ENCODE measurements at regions not wholly inside any gene's neighbourhood (a gene's known extent, or its start where the extent isn't known, plus 50 kb on each side); places are given as distances from the start of the nearest gene placed in this dataset.

- Mint-ChIP-seq H3K4me1 (no peaks in the 10 kb centered on the region), H3K4me3 (no peak overlapping the region), H3K27me3 (ENCODE audit: insufficient read depth, low read depth) (no peaks in the 10 kb centered on the region), H3K9me3 (no peaks in the 10 kb centered on the region), H3K27ac (no peak overlapping the region), H3K36me3 (no peaks in the 10 kb centered on the region)
- no peak overlapping the region for H3K9ac ChIP-seq
- H3K79me2 ChIP-seq (ENCODE audit: low read depth) = no peaks in the 10 kb centered on the region
- peak overlapping the region; percentile 29 for H2AFZ ChIP-seq (replicated peaks)
- no peak overlapping the region for H3K27ac ChIP-seq
- H3K9me3 ChIP-seq (ENCODE audit: low read depth) = no peaks in the 10 kb centered on the region
- H4K20me1 ChIP-seq (ENCODE audit: low read depth) = no peaks in the 10 kb centered on the region
- H3K27me3 ChIP-seq = no peaks in the 10 kb centered on the region
- no peaks in the 10 kb centered on the region for H3K36me3 ChIP-seq
- H3K4me1 ChIP-seq = no peaks in the 10 kb centered on the region
- no peak overlapping the region for H3K4me3 ChIP-seq
- no peak overlapping the region for H3K4me2 ChIP-seq
- no peak for TF ChIP-seq CTCF (IDR thresholded peaks at IDR 0.05)
- no peak for TF ChIP-seq EZH2 (IDR thresholded peaks at IDR 0.05)
- TF ChIP-seq EZH2phosphoT487 (IDR thresholded peaks at IDR 0.05) = no peak
- no peak for DNase-seq (ENCODE audit: low spot score)
- H3F3A ChIP-seq (ENCODE audit: low read depth) = no peaks in the 10 kb centered on the region
Observed at GRCh38 chr6:74879234-74879633, 326.6 kb downstream of the COL12A1 start.

- no peak overlapping the region for H2AFZ ChIP-seq (replicated peaks)
- no peaks in the 10 kb centered on the region for H3F3A ChIP-seq (ENCODE audit: low read depth)
- H3K36me3 Mint-ChIP-seq = no peaks in the 10 kb centered on the region
- TF ChIP-seq EZH2phosphoT487 (IDR thresholded peaks at IDR 0.05) = no peak
- no peak for TF ChIP-seq EZH2 (IDR thresholded peaks at IDR 0.05)
- TF ChIP-seq CTCF (IDR thresholded peaks at IDR 0.05) = no peak
- H3K27me3 ChIP-seq = no peaks in the 10 kb centered on the region
- no peaks in the 10 kb centered on the region for H3K9me3 ChIP-seq (ENCODE audit: low read depth)
- H3K79me2 ChIP-seq (ENCODE audit: low read depth) = no peaks in the 10 kb centered on the region
- H3K36me3 ChIP-seq = no peaks in the 10 kb centered on the region
- no peak overlapping the region for H3K4me3 ChIP-seq
- no peaks in the 10 kb centered on the region for H3K27me3 Mint-ChIP-seq (ENCODE audit: insufficient read depth, low read depth)
- H3K27ac ChIP-seq = no peak overlapping the region
- H3K4me1 ChIP-seq = no peaks in the 10 kb centered on the region
- H3K4me2 ChIP-seq = no peak overlapping the region
- no peak overlapping the region for H3K4me3 Mint-ChIP-seq
- no peak for DNase-seq (ENCODE audit: low spot score)
- no peaks in the 10 kb centered on the region for H3K4me1 Mint-ChIP-seq
- H3K27ac Mint-ChIP-seq = no peak overlapping the region
- H4K20me1 ChIP-seq (ENCODE audit: low read depth) = no peaks in the 10 kb centered on the region
- H3K9ac ChIP-seq = no peak overlapping the region
- no peaks in the 10 kb centered on the region for H3K9me3 Mint-ChIP-seq
Observed at GRCh38 chr6:74875193-74875592, 330.7 kb downstream of the COL12A1 start.

- Mint-ChIP-seq H3K27ac (no peak overlapping the region), H3K9me3 (no peaks in the 10 kb centered on the region), H3K36me3 (no peaks in the 10 kb centered on the region), H3K4me1 (no peaks in the 10 kb centered on the region), H3K4me3 (no peak overlapping the region), H3K27me3 (ENCODE audit: insufficient read depth, low read depth) (no peaks in the 10 kb centered on the region)
- DNase-seq (ENCODE audit: low spot score) = no peak
- H3K4me3 ChIP-seq = no peak overlapping the region
- no peak overlapping the region for H3K9ac ChIP-seq
- TF ChIP-seq EZH2phosphoT487 (IDR thresholded peaks at IDR 0.05) (no peak), CTCF (IDR thresholded peaks at IDR 0.05) (no peak), EZH2 (IDR thresholded peaks at IDR 0.05) (no peak)
- H3K4me1 ChIP-seq = no peaks in the 10 kb centered on the region
- no peaks in the 10 kb centered on the region for H3K27me3 ChIP-seq
- H3K27ac ChIP-seq = no peak overlapping the region
- no peaks in the 10 kb centered on the region for H3K9me3 ChIP-seq (ENCODE audit: low read depth)
- H3F3A ChIP-seq (ENCODE audit: low read depth) = no peaks in the 10 kb centered on the region
- no peak overlapping the region for H2AFZ ChIP-seq (replicated peaks)
- H3K79me2 ChIP-seq (ENCODE audit: low read depth) = no peaks in the 10 kb centered on the region
- H4K20me1 ChIP-seq (ENCODE audit: low read depth) = no peaks in the 10 kb centered on the region
- no peaks in the 10 kb centered on the region for H3K36me3 ChIP-seq
- no peak overlapping the region for H3K4me2 ChIP-seq
Observed at GRCh38 chr6:74872754-74873476, 332.9 kb downstream of the COL12A1 start.
